ENCODE measurements at regions not wholly inside any gene's neighbourhood (a gene's known extent, or its start where the extent isn't known, plus 50 kb on each side); places are given as distances from the start of the nearest gene placed in this dataset.

- TF ChIP-seq, protein P1, sequence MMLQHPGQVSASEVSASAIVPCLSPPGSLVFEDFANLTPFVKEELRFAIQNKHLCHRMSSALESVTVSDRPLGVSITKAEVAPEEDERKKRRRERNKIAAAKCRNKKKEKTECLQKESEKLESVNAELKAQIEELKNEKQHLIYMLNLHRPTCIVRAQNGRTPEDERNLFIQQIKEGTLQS (IDR thresholded peaks at IDR 0.05; ENCODE audit: insufficient read depth, low read depth, low read length): no peak
- TF ChIP-seq MAFK (IDR thresholded peaks at IDR 0.05; ENCODE audit: low read depth, low read length): no peak
- TF ChIP-seq ASH2L (IDR thresholded peaks at IDR 0.05; ENCODE audit: low read length): no peak
- TF ChIP-seq POLR2A (IDR thresholded peaks at IDR 0.05; ENCODE audit: control extremely low read depth in 1 of 2, low read depth in 2 of 2, low read length in 2 of 2): no peak
- no peak for TF ChIP-seq KDM5A (IDR thresholded peaks at IDR 0.05; ENCODE audit: low read length)
Measured at GRCh38 chr10:117074621-117075020, 63.4 kb downstream of the VAX1 start (continued).
